Activated B cell treated with CpG ODN at 0.5 μM for 24 hours (primary cell): ENCODE measurements at regions not wholly inside any gene's neighbourhood (a gene's known extent, or its start where the extent isn't known, plus 50 kb on each side); places are given as distances from the start of the nearest gene placed in this dataset.

Experiments used
- ATAC-seq: fragments of 200-7000 bp; cut with Tn5 transposase; one replicate; pipeline ENCODE4 v1.10.0; 2021; ENCODE audit warnings: low read depth, mild to moderate bottlenecking, moderate library complexity
- CTCF ChIA-PET: fragments of 350-600 bp; sonication (Branson Sonifier 250); formaldehyde crosslinking; loops from one replicate; lab custom pipeline; 2021; ENCODE audit warnings: antibody characterized with exemption; lab: Charles Lee
- POLR2A ChIA-PET: fragments of 350-600 bp; sonication (Branson Sonifier 250); formaldehyde crosslinking; loops from one replicate; lab custom pipeline; 2021; ENCODE audit warnings: antibody characterized with exemption; lab: Charles Lee
- DNase-seq: peaks from one replicate; pipeline ENCODE4 v3.0.0; 2022
- H3K27ac Mint-ChIP-seq: one replicate; pipeline ENCODE4 v1.8.0; 2020; ENCODE audit warnings: mixed read lengths
- H3K27me3 Mint-ChIP-seq: one replicate; pipeline ENCODE4 v1.8.0; 2021; ENCODE audit warnings: mixed read lengths
- H3K36me3 Mint-ChIP-seq: one replicate; pipeline ENCODE4 v1.8.0; 2021; ENCODE audit warnings: low read depth, mixed read lengths
- H3K4me1 Mint-ChIP-seq: one replicate; pipeline ENCODE4 v1.8.0; 2021; ENCODE audit warnings: mixed read lengths
- H3K4me3 Mint-ChIP-seq: one replicate; pipeline ENCODE4 v1.8.0; 2020; ENCODE audit warnings: mild to moderate bottlenecking, mixed read lengths
- H3K9me3 Mint-ChIP-seq: one replicate; pipeline ENCODE4 v1.8.0; 2020; ENCODE audit warnings: mixed read lengths
- CTCF ChIP-seq: fragments of 200-600 bp; IDR thresholded peaks from one replicate; pipeline ENCODE4 v1.8.0; 2022; ENCODE audit warnings: antibody characterized with exemption, mild to moderate bottlenecking
- intact Hi-C: fragments of 100-400 bp; cut with micrococcal nuclease; formaldehyde crosslinking; loops from one replicate; pipeline ENCODE4 v1.15.1; 2024

- DNase-seq: no peak
- Mint-ChIP-seq H3K27me3 (peaks cover 6% of the 10 kb centered on the region), H3K27ac (no peak overlapping the region), H3K4me1 (no peaks in the 10 kb centered on the region), H3K4me3 (no peak overlapping the region), H3K9me3 (peaks cover 1% of the 10 kb centered on the region), H3K36me3 (no peaks in the 10 kb centered on the region)
- CTCF ChIA-PET: no interaction called here
- TF ChIP-seq CTCF: no peak
- ATAC-seq: no peak
- intact Hi-C loops: no loop called here
- POLR2A ChIA-PET: interaction anchor here (0.7 kb wide), 1 partner anchor 25 kb away, joined by 3 read pairs; no protein-coding TSS in a partner anchor
Observed at GRCh38 chr10:130637089-130637676, 501.0 kb downstream of the GLRX3 start.

- Mint-ChIP-seq H3K27ac (no peak overlapping the region), H3K27me3 (peaks cover 6% of the 10 kb centered on the region), H3K4me1 (no peaks in the 10 kb centered on the region), H3K9me3 (peaks cover 1% of the 10 kb centered on the region), H3K36me3 (no peaks in the 10 kb centered on the region), H3K4me3 (no peak overlapping the region)
- intact Hi-C loops: no loop called here
- TF ChIP-seq CTCF: no peak
- POLR2A ChIA-PET: no interaction called here
- ATAC-seq (no peak), DNase-seq (no peak)
- CTCF ChIA-PET: no interaction called here
Observed at GRCh38 chr10:130638991-130639390, 502.8 kb downstream of the GLRX3 start.

GRCh38 chr10:130642926-130643325, 506.7 kb downstream of the GLRX3 start:
- ATAC-seq (no peak), DNase-seq (no peak)
- H3K27ac Mint-ChIP-seq: no peak overlapping the region
- H3K4me1 Mint-ChIP-seq: no peaks in the 10 kb centered on the region
- H3K36me3 Mint-ChIP-seq: no peaks in the 10 kb centered on the region
- POLR2A ChIA-PET: no interaction called here
- no peaks in the 10 kb centered on the region for H3K27me3 Mint-ChIP-seq
- H3K4me3 Mint-ChIP-seq: no peak overlapping the region
- no peak for TF ChIP-seq CTCF
- peaks cover 2% of the 10 kb centered on the region for H3K9me3 Mint-ChIP-seq
- CTCF ChIA-PET: no interaction called here
- intact Hi-C loops: no loop called here

GRCh38 chr10:130647341-130647740, 511.1 kb downstream of the GLRX3 start:
- Mint-ChIP-seq H3K27me3 (no peaks in the 10 kb centered on the region), H3K4me1 (no peaks in the 10 kb centered on the region), H3K9me3 (peaks cover 7% of the 10 kb centered on the region), H3K4me3 (no peak overlapping the region), H3K27ac (no peak overlapping the region), H3K36me3 (no peaks in the 10 kb centered on the region)
- DNase-seq (no peak), ATAC-seq (no peak)
- CTCF ChIA-PET: no interaction called here
- TF ChIP-seq CTCF: no peak
- intact Hi-C loops: no loop called here
- POLR2A ChIA-PET: no interaction called here

GRCh38 chr10:130648807-130649206, 512.6 kb downstream of the GLRX3 start:
- ChIA-PET POLR2A (no interaction called here), CTCF (no interaction called here)
- no peaks in the 10 kb centered on the region for H3K4me1 Mint-ChIP-seq
- no peaks in the 10 kb centered on the region for H3K27me3 Mint-ChIP-seq
- no peaks in the 10 kb centered on the region for H3K36me3 Mint-ChIP-seq
- ATAC-seq: no peak
- TF ChIP-seq CTCF: no peak
- H3K4me3 Mint-ChIP-seq: no peak overlapping the region
- no peak for DNase-seq
- intact Hi-C loops: no loop called here
- H3K9me3 Mint-ChIP-seq: peaks cover 7% of the 10 kb centered on the region
- H3K27ac Mint-ChIP-seq: no peak overlapping the region
